Fibroblast of lung (primary cell): ENCODE measurements at regions not wholly inside any gene's neighbourhood (a gene's known extent, or its start where the extent isn't known, plus 50 kb on each side); places are given as distances from the start of the nearest gene placed in this dataset.

Experiments
- EZH2 ChIP-seq: IDR thresholded peaks from 2 replicates; pipeline ENCODE4 v1.5.1; 2012; ENCODE audit warnings: low read length, control low read depth, mild to moderate bottlenecking; ENCODE audit errors: missing control alignments
- TF ChIP-seq, protein P1 (sequence below), 2 donors: IDR thresholded peaks in 1 of 2; conservative IDR thresholded peaks in 1 of 2; 1 replicate in 1 of 2; 2 replicates in 1 of 2; pipeline ENCODE4 v1.5.1; 2011 to 2012; ENCODE audit warnings: low read length in 2 of 2, control low read depth in 1 of 2, inconsistent platforms in 1 of 2, low read depth in 1 of 2, mild to moderate bottlenecking in 1 of 2

DNA sequence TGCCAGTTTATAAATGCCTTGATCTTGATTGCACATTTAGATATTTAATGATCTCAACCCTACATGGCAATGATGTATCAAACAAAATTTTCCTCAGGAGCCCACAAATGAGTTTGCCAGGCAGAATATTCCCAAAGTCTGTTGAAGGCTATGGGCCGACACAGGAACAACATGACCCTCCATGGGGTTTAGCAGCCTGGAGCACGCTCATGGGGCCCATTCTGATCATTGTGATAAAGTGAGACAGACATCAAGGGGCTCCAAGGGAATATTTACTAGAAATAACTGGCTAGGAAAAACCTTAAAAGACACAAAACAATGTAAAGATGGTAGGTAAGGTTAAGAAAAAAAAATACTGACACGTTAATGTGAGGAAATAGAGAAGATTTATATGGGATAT lies 485.4 kb downstream of the PLCL1 start:
- TF ChIP-seq, protein P1, sequence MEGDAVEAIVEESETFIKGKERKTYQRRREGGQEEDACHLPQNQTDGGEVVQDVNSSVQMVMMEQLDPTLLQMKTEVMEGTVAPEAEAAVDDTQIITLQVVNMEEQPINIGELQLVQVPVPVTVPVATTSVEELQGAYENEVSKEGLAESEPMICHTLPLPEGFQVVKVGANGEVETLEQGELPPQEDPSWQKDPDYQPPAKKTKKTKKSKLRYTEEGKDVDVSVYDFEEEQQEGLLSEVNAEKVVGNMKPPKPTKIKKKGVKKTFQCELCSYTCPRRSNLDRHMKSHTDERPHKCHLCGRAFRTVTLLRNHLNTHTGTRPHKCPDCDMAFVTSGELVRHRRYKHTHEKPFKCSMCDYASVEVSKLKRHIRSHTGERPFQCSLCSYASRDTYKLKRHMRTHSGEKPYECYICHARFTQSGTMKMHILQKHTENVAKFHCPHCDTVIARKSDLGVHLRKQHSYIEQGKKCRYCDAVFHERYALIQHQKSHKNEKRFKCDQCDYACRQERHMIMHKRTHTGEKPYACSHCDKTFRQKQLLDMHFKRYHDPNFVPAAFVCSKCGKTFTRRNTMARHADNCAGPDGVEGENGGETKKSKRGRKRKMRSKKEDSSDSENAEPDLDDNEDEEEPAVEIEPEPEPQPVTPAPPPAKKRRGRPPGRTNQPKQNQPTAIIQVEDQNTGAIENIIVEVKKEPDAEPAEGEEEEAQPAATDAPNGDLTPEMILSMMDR (conservative IDR thresholded peaks at IDR 0.05 in 1 of 2, IDR thresholded peaks at IDR 0.05 in 1 of 2; ENCODE audit: low read depth in 1 of 2, low read length in 2 of 2) = no peak
- TF ChIP-seq EZH2 = no peak
